ENCODE measurements at regions not wholly inside any gene's neighbourhood (a gene's known extent, or its start where the extent isn't known, plus 50 kb on each side); places are given as distances from the start of the nearest gene placed in this dataset.
"Not testable (repeated sequence)": the region's sequence is repeated elsewhere in the genome, so short reads cannot be mapped to it uniquely, and the experiment has no call there.

- peak overlapping the region; percentile 100; the same call in 1 of the 2 replicates for H3K27ac ChIP-seq (ENCODE audit: low read depth, low read length)
- no peak for ATAC-seq
- intact Hi-C loops (cut with micrococcal nuclease) = loop anchor here (10.0 kb wide), 1 partner anchor 189 kb away; no protein-coding TSS in a partner anchor
- ChIA-PET RAD21 (ENCODE audit: low non-redundant PET in 1 of 2, low total read pairs in 2 of 2, uncharacterized antibody in 2 of 2, unreplicated experiment in 2 of 2) (no interaction called here), POLR2A (interaction anchor here (1.0 to 3.0 kb wide), 3 partner anchors 8 to 36 kb away, joined by 3 to 11 read pairs (median 4); no protein-coding TSS in a partner anchor), CTCF (no interaction called here)
- peak overlapping the region; percentile 42 for H3K4me2 ChIP-seq (ENCODE audit: low read length)
- TF ChIP-seq REST (IDR thresholded peaks at IDR 0.05; ENCODE audit: low read depth) (no peak), ZNF274 (IDR thresholded peaks at IDR 0.05; ENCODE audit: low read depth, low read length) (no peak), MAX (IDR thresholded peaks at IDR 0.05) (0 out of 2 replicates have a peak, but pooled peaks have one; percentile 28), CBX3 (IDR thresholded peaks at IDR 0.05; ENCODE audit: low read depth) (0 out of 2 replicates have a peak, but pooled peaks have one; percentile 33)
- no TSS peak for BruUV-seq (replicated peaks)
- H4K20me1 ChIP-seq (ENCODE audit: insufficient read depth) = no peaks in the 10 kb centered on the region
- peaks cover 64 to 79% of the 10 kb centered on the region in 2 experiments for H3K4me1 ChIP-seq (ENCODE audit: control insufficient read depth in 1 of 2, insufficient read depth in 2 of 2, low read length in 2 of 2)
- DNase-seq (ENCODE audit: low read depth, low spot score) = no peak
- H3K36me3 ChIP-seq (ENCODE audit: control insufficient read depth in 1 of 2, insufficient read depth in 2 of 2, low read length in 2 of 2) = peaks cover 0 to 7% of the 10 kb centered on the region in 2 experiments; a peak in 1 of 4 replicates
- no peak overlapping the region for H3K9ac ChIP-seq (ENCODE audit: low read length)
- H3K9me2 ChIP-seq (ENCODE audit: insufficient read depth) = no peaks in the 10 kb centered on the region
- peaks cover 25% of the 10 kb centered on the region for H3K79me2 ChIP-seq (ENCODE audit: insufficient read depth, low read length)
- no peaks in the 10 kb centered on the region for H3K9me3 ChIP-seq (ENCODE audit: control insufficient read depth in 1 of 2, insufficient read depth in 1 of 2, low read depth in 1 of 2, low read length in 2 of 2)
- H3K27me3 ChIP-seq (ENCODE audit: insufficient read depth, low read length) = no peaks in the 10 kb centered on the region
- H3K4me3 ChIP-seq (replicated peaks in 1 of 2; ENCODE audit: low read depth in 1 of 2, low read length in 2 of 2) = no peak overlapping the region
- H2AFZ ChIP-seq (ENCODE audit: low read depth, low read length, poor library complexity, severe bottlenecking) = no peak overlapping the region
These were observed 103.5 kb upstream of the SLC38A2 start for GRCh38 chr12:46475972-46476645.

GRCh38 chr12:46474385-46474784 is 101.8 kb upstream of the SLC38A2 start:
- Histone ChIP-seq H3K4me1 (ENCODE audit: control insufficient read depth in 1 of 2, insufficient read depth in 2 of 2, low read length in 2 of 2) (peaks cover 81 to 87% of the 10 kb centered on the region in 2 experiments), H3K9ac (ENCODE audit: low read length) (peak overlapping the region; percentile 58), H3K27ac (ENCODE audit: low read depth, low read length) (peak overlapping the region; percentile 100), H3K4me2 (ENCODE audit: low read length) (peak overlapping the region; percentile 64), H3K79me2 (ENCODE audit: insufficient read depth, low read length) (peaks cover 25% of the 10 kb centered on the region)
- intact Hi-C loops (cut with micrococcal nuclease) = loop anchor here (10.0 kb wide), 1 partner anchor 190 kb away; no protein-coding TSS in a partner anchor
- not testable (repeated sequence) for DNase-seq (ENCODE audit: low read depth, low spot score); H3K4me3 ChIP-seq (replicated peaks in 1 of 2; ENCODE audit: low read depth in 1 of 2, low read length in 2 of 2); ATAC-seq; H3K27me3 ChIP-seq (ENCODE audit: insufficient read depth, low read length); H3K9me2 ChIP-seq (ENCODE audit: insufficient read depth); BruUV-seq (replicated peaks); H4K20me1 ChIP-seq (ENCODE audit: insufficient read depth); H2AFZ ChIP-seq (ENCODE audit: low read depth, low read length, poor library complexity, severe bottlenecking); H3K9me3 ChIP-seq (ENCODE audit: control insufficient read depth in 1 of 2, insufficient read depth in 1 of 2, low read depth in 1 of 2, low read length in 2 of 2); H3K36me3 ChIP-seq (ENCODE audit: control insufficient read depth in 1 of 2, insufficient read depth in 2 of 2, low read length in 2 of 2)
- ChIA-PET RAD21 (ENCODE audit: low non-redundant PET in 1 of 2, low total read pairs in 2 of 2, uncharacterized antibody in 2 of 2, unreplicated experiment in 2 of 2) (interaction anchor here in 1 of 2 experiments (0.6 kb wide), 1 partner anchor 484 kb away, joined by 4 read pairs; the partner anchor contains the start of gene SCAF11), CTCF (interaction anchor here (0.8 kb wide), 1 partner anchor 34 kb away, joined by 3 read pairs; no protein-coding TSS in a partner anchor), POLR2A (interaction anchor here (0.9 to 3.0 kb wide), 5 partner anchors 10 to 74 kb away, joined by 3 to 13 read pairs (median 6); no protein-coding TSS in a partner anchor)

All from HCT116 (cell line).